K562 (cell line): ENCODE measurements at regions not wholly inside any gene's neighbourhood (a gene's known extent, or its start where the extent isn't known, plus 50 kb on each side); places are given as distances from the start of the nearest gene placed in this dataset.

Experiments
- CREM ChIP-seq: IDR thresholded peaks from 2 replicates; pipeline ENCODE4 v1.6.1; 2014; ENCODE audit warnings: antibody characterized with exemption, low read depth
- MGA ChIP-seq: fragments of 450-650 bp; IDR thresholded peaks from 2 replicates; pipeline ENCODE4 v1.6.1; 2016; ENCODE audit warnings: mild to moderate bottlenecking, moderate library complexity
- NFYB ChIP-seq: IDR thresholded peaks from 2 replicates; pipeline ENCODE4 v1.6.1; 2011; ENCODE audit warnings: mild to moderate bottlenecking, moderate library complexity; ENCODE audit not compliant: insufficient read length; ENCODE audit errors: extremely low read depth
- POLR2A ChIP-seq: fragments of 450-650 bp; conservative IDR thresholded peaks from 2 replicates; pipeline ENCODE4 v1.6.1; 2016

- TF ChIP-seq POLR2A (no peak), MGA (no peak), CREM (no peak), NFYB (no peak)
These were observed 269.8 kb downstream of the CDC5L start for GRCh38 chr6:44657206-44657819.
